ENCODE measurements at regions not wholly inside any gene's neighbourhood (a gene's known extent, or its start where the extent isn't known, plus 50 kb on each side); places are given as distances from the start of the nearest gene placed in this dataset.

DNA sequence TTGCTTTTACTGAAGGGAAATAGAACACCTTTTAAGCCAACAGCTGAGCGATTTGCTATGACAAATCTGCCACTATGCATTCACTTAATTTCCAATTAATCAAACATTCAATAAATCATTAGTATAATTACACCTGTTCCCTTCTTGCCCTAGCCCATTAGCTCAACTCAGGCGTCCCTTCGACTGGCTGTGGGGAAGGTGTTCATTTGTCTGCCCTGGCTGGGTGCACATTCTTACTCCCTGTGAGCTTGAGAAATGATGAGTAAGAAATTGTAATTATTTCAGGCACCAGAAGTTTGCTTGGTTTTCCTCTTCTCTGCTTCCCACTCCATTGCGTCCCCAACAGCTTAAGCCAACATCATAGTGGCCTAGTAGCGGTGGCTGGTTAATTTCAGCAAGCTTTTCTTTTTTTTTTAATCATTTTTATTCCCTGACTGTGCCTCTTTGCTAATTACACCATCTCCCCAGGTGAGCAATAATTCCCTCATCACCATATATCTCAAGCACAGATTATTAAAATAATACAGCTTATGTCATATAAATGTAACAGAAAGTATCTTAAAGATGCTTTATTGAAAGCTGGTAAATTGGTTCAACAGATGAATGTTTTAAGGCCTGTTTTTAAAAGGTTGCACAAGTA, 623.9 kb upstream of the RBFOX1 start:
- TF ChIP-seq, protein P1, sequence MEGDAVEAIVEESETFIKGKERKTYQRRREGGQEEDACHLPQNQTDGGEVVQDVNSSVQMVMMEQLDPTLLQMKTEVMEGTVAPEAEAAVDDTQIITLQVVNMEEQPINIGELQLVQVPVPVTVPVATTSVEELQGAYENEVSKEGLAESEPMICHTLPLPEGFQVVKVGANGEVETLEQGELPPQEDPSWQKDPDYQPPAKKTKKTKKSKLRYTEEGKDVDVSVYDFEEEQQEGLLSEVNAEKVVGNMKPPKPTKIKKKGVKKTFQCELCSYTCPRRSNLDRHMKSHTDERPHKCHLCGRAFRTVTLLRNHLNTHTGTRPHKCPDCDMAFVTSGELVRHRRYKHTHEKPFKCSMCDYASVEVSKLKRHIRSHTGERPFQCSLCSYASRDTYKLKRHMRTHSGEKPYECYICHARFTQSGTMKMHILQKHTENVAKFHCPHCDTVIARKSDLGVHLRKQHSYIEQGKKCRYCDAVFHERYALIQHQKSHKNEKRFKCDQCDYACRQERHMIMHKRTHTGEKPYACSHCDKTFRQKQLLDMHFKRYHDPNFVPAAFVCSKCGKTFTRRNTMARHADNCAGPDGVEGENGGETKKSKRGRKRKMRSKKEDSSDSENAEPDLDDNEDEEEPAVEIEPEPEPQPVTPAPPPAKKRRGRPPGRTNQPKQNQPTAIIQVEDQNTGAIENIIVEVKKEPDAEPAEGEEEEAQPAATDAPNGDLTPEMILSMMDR (IDR thresholded peaks at IDR 0.05) = no peak
- TF ChIP-seq POLR2A (IDR thresholded peaks at IDR 0.05) = no peak

Data from uterus (tissue), 2 donors.